Prostate gland (tissue), 2 donors: ENCODE measurements at regions not wholly inside any gene's neighbourhood (a gene's known extent, or its start where the extent isn't known, plus 50 kb on each side); places are given as distances from the start of the nearest gene placed in this dataset.

Experiments used
- DNase-seq: peaks from one replicate; pipeline ENCODE4 v3.0.0-alpha.2; 2019; ENCODE audit warnings: low spot score
- H3K27ac ChIP-seq, 2 donors: fragments of 200-600 bp; sonication (generic); 2 replicates each; pipeline ENCODE4 v1.5.1; 2017 to 2019
- H3K27me3 ChIP-seq: fragments of 200-600 bp; sonication (generic); replicated peaks from 2 replicates; pipeline ENCODE4 v1.5.1; 2019; ENCODE audit not compliant: insufficient read depth
- H3K36me3 ChIP-seq, 2 donors: fragments of 200-600 bp; sonication (generic); 1 replicate in 1 of 2; 2 replicates in 1 of 2; pipeline versions ENCODE4 v1.5.1 to v1.8.1; 2017 to 2019
- H3K4me1 ChIP-seq: fragments of 200-600 bp; sonication (generic); replicated peaks from 2 replicates; pipeline ENCODE4 v1.5.1; 2019
- H3K4me3 ChIP-seq, 2 donors: fragments of 200-600 bp; sonication (generic); 2 replicates each; pipeline ENCODE4 v1.5.1; 2017 to 2019
- H3K9me3 ChIP-seq: fragments of 200-600 bp; sonication (generic); 2 replicates; pipeline ENCODE4 v1.5.1; 2017
- POLR2A ChIP-seq: fragments of 450-650 bp; IDR thresholded peaks from one replicate; pipeline ENCODE4 v1.6.1; 2016; ENCODE audit warnings: antibody characterized with exemption, mild to moderate bottlenecking
- POLR2AphosphoS5 ChIP-seq: sonication (generic); formaldehyde crosslinking; IDR thresholded peaks from one replicate; pipeline ENCODE4 v1.6.1; 2017; ENCODE audit warnings: antibody characterized with exemption
- WGBS: methylation state at CpG from one replicate; pipeline ENCODE4 v1.1.5; 2018; 5-methylcytosine and 5-hydroxymethylcytosine counted together
- intact Hi-C: fragments of 100-400 bp; cut with DNase I; formaldehyde crosslinking; loops from one replicate; pipeline ENCODE4 v1.14.2; 2022
- TF ChIP-seq, protein P1 (sequence below), 4 experiments: fragments of 200-600 bp in 2 of 4; fragments of 450-650 bp in 2 of 4; sonication (generic) in 2 of 4; IDR thresholded peaks; 1 replicate in 3 of 4; 2 replicates in 1 of 4; pipeline ENCODE4 v1.5.1; 2016 to 2019; ENCODE audit warnings: antibody characterized with exemption in 4 of 4, mild to moderate bottlenecking in 2 of 4, moderate library complexity in 2 of 4

DNA sequence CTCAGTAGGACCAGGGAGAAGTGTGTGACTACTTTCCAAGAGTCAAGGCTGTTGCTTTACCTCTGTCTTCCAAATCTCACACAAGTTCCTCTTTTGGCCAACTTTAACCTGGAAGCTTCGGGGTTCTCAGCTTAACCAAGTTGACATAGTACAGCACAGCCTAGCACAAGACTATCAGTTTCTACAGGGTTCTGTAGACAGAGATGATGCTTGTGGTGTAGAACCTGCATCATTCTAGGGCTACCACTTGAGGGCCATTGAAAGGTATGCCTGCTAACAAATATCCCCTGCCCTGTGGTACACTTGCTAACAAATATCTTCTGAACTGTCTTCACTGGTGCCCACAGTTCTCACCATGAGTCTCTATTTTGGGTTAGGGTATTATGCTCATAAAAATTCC, 62.0 kb upstream of the MAP3K7 start:
- TF ChIP-seq, protein P1, sequence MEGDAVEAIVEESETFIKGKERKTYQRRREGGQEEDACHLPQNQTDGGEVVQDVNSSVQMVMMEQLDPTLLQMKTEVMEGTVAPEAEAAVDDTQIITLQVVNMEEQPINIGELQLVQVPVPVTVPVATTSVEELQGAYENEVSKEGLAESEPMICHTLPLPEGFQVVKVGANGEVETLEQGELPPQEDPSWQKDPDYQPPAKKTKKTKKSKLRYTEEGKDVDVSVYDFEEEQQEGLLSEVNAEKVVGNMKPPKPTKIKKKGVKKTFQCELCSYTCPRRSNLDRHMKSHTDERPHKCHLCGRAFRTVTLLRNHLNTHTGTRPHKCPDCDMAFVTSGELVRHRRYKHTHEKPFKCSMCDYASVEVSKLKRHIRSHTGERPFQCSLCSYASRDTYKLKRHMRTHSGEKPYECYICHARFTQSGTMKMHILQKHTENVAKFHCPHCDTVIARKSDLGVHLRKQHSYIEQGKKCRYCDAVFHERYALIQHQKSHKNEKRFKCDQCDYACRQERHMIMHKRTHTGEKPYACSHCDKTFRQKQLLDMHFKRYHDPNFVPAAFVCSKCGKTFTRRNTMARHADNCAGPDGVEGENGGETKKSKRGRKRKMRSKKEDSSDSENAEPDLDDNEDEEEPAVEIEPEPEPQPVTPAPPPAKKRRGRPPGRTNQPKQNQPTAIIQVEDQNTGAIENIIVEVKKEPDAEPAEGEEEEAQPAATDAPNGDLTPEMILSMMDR (IDR thresholded peaks at IDR 0.05), result no peak
- no peak for TF ChIP-seq POLR2A
- no peak for TF ChIP-seq POLR2AphosphoS5
- no peak overlapping the region for H3K27ac ChIP-seq
- H3K36me3 ChIP-seq, result no peaks in the 10 kb centered on the region
- H3K9me3 ChIP-seq, result no peaks in the 10 kb centered on the region
- no peaks in the 10 kb centered on the region for H3K4me1 ChIP-seq
- no peak overlapping the region for H3K4me3 ChIP-seq
- intact Hi-C loops, result no loop called here
- H3K27me3 ChIP-seq, result no peaks in the 10 kb centered on the region
- WGBS, result 100% methylated on average over 1 of the region's 1 CpG
- DNase-seq, result no peak

DNA sequence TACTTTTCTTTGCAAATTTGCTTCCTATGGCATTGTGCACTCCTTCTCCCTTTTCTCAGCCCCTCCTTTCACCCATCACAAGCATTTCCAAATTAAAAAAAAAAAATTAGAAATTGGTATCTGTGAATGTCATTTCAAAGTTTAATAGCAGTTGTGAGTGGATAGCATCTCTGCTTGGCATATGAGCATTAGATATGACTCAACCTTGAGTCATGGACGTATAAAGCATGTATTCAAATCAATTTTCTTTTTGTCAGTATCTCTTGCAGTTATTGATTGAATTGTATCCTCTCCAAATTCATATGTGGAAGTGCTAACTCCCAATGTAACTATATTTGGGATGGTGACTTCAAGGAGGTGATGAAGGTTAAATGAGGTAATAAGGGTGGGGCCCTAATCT, 60.1 kb upstream of the MAP3K7 start:
- no peak for TF ChIP-seq POLR2A
- TF ChIP-seq, protein P1 (IDR thresholded peaks at IDR 0.05), result no peak
- TF ChIP-seq POLR2AphosphoS5, result no peak
- Histone ChIP-seq H3K36me3 (no peaks in the 10 kb centered on the region), H3K27ac (no peak overlapping the region), H3K4me1 (no peaks in the 10 kb centered on the region), H3K4me3 (no peak overlapping the region), H3K9me3 (no peaks in the 10 kb centered on the region), H3K27me3 (no peaks in the 10 kb centered on the region)
- DNase-seq, result no peak
- 49% methylated on average over 1 of the region's 1 CpG for WGBS
- intact Hi-C loops, result no loop called here

DNA sequence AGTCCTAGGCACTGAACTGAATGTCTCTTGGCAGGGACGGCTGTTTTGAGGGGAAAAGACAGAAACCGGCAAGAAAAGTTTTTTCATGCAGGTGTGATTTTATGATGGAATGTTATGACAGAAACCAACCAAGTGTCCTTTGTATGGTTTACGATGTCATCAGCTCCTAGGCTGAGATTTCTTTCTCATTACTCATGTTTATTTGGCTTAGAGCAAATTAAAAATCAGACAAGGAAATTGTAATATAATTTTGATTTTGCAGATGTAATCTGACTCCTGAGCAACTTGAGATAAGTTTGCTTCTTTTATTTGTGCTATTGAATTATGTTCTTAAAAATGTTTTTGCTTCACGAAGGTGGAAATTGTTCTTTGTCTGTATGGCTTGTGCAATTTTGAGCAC, 58.8 kb upstream of the MAP3K7 start:
- Histone ChIP-seq H3K36me3 (no peaks in the 10 kb centered on the region), H3K27ac (no peak overlapping the region), H3K4me3 (no peak overlapping the region), H3K27me3 (no peaks in the 10 kb centered on the region), H3K9me3 (no peaks in the 10 kb centered on the region), H3K4me1 (no peaks in the 10 kb centered on the region)
- TF ChIP-seq, protein P1 (IDR thresholded peaks at IDR 0.05), result no peak
- peak; percentile 24 for TF ChIP-seq POLR2AphosphoS5
- no peak for DNase-seq
- intact Hi-C loops, result no loop called here
- 12% methylated on average over 4 of the region's 4 CpGs for WGBS

DNA sequence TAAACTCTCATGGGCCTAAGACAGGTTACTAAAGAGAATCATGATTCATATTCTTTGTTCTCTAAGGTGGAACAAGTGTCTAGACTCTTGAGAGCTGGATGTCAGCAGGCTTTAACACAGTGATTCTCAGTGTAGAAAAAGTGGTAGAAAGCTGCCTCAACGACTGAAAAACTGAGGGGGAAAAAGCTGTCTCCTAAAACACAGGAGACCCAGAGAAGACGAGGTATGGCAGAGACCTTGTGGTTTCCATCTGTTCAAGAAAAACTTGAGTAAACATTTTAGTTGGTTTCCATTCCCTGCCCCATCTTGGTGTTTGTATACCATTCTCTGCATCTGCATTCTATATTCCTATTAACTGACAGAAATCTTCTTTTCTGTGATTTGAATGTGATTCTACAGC, 57.6 kb upstream of the MAP3K7 start:
- TF ChIP-seq POLR2A, result no peak
- no peak for TF ChIP-seq POLR2AphosphoS5
- TF ChIP-seq, protein P1 (IDR thresholded peaks at IDR 0.05), result no peak
- Histone ChIP-seq H3K27me3 (no peaks in the 10 kb centered on the region), H3K4me1 (no peaks in the 10 kb centered on the region), H3K4me3 (no peak overlapping the region), H3K36me3 (no peaks in the 10 kb centered on the region), H3K9me3 (no peaks in the 10 kb centered on the region), H3K27ac (no peak overlapping the region)
- intact Hi-C loops, result no loop called here
- WGBS, result 89% methylated on average over 2 of the region's 2 CpGs
- DNase-seq, result no peak

DNA sequence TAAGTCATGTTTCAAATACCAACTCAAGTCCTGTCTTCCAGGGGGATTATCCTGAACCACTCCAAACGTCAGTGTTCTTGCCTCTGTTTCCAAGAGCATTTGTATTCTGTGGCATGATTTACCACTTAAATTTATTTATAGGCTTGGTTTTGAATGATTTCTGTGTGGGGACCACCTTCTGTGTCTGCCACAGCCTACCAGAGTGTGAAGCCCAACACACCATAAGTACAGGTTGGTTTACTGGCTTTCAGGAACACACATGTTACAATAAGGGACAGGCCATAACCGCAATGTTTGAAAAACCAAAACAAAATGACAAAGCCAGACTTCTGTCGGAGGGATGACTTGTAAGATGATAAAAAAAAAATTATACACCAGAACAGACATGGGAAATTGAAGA, 56.5 kb upstream of the MAP3K7 start:
- WGBS, result 18% methylated on average over 3 of the region's 3 CpGs
- Histone ChIP-seq H3K36me3 (no peaks in the 10 kb centered on the region), H3K4me1 (no peaks in the 10 kb centered on the region), H3K27me3 (no peaks in the 10 kb centered on the region), H3K4me3 (no peak overlapping the region), H3K9me3 (no peaks in the 10 kb centered on the region), H3K27ac (no peak overlapping the region)
- DNase-seq, result no peak
- intact Hi-C loops, result no loop called here
- TF ChIP-seq POLR2AphosphoS5 (no peak), POLR2A (no peak)
- TF ChIP-seq, protein P1 (IDR thresholded peaks at IDR 0.05), result no peak
